ENCODE measurements at regions not wholly inside any gene's neighbourhood (a gene's known extent, or its start where the extent isn't known, plus 50 kb on each side); places are given as distances from the start of the nearest gene placed in this dataset.

DNA sequence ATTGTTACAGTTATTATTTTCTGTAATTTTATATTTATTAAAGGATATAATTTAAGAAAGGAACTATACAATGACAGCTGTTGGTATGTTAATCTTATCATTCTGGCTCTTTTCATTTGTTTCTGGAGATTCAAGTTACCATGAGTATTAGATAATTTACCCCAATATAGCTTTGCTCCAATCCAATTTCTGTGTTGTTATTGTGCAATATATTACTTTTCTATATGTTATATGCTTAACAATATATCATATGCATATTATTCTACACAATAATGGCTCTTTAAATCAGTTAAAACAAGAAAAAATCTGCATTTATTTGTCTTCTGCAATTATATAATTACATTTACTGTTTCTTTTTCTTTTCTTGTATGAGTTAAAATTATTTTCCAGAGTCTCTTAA is 1650.9 kb downstream of the BRINP3 start:
- TF ChIP-seq, protein P1, sequence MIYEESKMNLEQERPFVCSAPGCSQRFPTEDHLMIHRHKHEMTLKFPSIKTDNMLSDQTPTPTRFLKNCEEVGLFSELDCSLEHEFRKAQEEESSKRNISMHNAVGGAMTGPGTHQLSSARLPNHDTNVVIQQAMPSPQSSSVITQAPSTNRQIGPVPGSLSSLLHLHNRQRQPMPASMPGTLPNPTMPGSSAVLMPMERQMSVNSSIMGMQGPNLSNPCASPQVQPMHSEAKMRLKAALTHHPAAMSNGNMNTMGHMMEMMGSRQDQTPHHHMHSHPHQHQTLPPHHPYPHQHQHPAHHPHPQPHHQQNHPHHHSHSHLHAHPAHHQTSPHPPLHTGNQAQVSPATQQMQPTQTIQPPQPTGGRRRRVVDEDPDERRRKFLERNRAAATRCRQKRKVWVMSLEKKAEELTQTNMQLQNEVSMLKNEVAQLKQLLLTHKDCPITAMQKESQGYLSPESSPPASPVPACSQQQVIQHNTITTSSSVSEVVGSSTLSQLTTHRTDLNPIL (CRISPR knock-in tag; IDR thresholded peaks at IDR 0.05; ENCODE audit: low read depth): no peak
- TF ChIP-seq, protein P2, sequence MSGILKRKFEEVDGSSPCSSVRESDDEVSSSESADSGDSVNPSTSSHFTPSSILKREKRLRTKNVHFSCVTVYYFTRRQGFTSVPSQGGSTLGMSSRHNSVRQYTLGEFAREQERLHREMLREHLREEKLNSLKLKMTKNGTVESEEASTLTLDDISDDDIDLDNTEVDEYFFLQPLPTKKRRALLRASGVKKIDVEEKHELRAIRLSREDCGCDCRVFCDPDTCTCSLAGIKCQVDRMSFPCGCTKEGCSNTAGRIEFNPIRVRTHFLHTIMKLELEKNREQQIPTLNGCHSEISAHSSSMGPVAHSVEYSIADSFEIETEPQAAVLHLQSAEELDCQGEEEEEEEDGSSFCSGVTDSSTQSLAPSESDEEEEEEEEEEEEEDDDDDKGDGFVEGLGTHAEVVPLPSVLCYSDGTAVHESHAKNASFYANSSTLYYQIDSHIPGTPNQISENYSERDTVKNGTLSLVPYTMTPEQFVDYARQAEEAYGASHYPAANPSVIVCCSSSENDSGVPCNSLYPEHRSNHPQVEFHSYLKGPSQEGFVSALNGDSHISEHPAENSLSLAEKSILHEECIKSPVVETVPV (CRISPR knock-in tag; IDR thresholded peaks at IDR 0.05): no peak
- TF ChIP-seq, protein P3, sequence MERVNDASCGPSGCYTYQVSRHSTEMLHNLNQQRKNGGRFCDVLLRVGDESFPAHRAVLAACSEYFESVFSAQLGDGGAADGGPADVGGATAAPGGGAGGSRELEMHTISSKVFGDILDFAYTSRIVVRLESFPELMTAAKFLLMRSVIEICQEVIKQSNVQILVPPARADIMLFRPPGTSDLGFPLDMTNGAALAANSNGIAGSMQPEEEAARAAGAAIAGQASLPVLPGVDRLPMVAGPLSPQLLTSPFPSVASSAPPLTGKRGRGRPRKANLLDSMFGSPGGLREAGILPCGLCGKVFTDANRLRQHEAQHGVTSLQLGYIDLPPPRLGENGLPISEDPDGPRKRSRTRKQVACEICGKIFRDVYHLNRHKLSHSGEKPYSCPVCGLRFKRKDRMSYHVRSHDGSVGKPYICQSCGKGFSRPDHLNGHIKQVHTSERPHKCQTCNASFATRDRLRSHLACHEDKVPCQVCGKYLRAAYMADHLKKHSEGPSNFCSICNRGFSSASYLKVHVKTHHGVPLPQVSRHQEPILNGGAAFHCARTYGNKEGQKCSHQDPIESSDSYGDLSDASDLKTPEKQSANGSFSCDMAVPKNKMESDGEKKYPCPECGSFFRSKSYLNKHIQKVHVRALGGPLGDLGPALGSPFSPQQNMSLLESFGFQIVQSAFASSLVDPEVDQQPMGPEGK (CRISPR knock-in tag; IDR thresholded peaks at IDR 0.05; ENCODE audit: borderline replicate concordance): no peak
- no peak for TF ChIP-seq ZFP30 (CRISPR knock-in tag; IDR thresholded peaks at IDR 0.05)
- TF ChIP-seq RARB (CRISPR knock-in tag; IDR thresholded peaks at IDR 0.05): no peak
- no peak for TF ChIP-seq ZC3H10 (CRISPR knock-in tag; IDR thresholded peaks at IDR 0.05)
- TF ChIP-seq BACH2 (CRISPR knock-in tag; IDR thresholded peaks at IDR 0.05; ENCODE audit: borderline replicate concordance): no peak
- no peak for TF ChIP-seq SNAI2 (CRISPR knock-in tag; IDR thresholded peaks at IDR 0.05)

All from SK-N-SH treated with all-trans-retinoic acid at 6 μM for 48 hours (cell line).